Activated CD4-positive, alpha-beta T cell treated with anti-CD3 and anti-CD28 coated beads for 36 hours (primary cell): ENCODE measurements at regions not wholly inside any gene's neighbourhood (a gene's known extent, or its start where the extent isn't known, plus 50 kb on each side); places are given as distances from the start of the nearest gene placed in this dataset.
"Not testable (repeated sequence)": the region's sequence is repeated elsewhere in the genome, so short reads cannot be mapped to it uniquely, and the experiment has no call there.

Experiments
- ATAC-seq: fragments of 200-7000 bp; cut with Tn5 transposase; one replicate; pipeline ENCODE4 v1.10.0; 2021; ENCODE audit warnings: mild to moderate bottlenecking, moderate library complexity
- CTCF ChIA-PET: fragments of 350-600 bp; sonication (Branson Sonifier 250); formaldehyde crosslinking; loops from one replicate; lab custom pipeline; 2021; ENCODE audit warnings: antibody characterized with exemption; lab: Charles Lee
- POLR2A ChIA-PET: fragments of 350-600 bp; sonication (Branson Sonifier 250); formaldehyde crosslinking; loops from one replicate; lab custom pipeline; 2021; ENCODE audit warnings: antibody characterized with exemption, inconsistent platforms; lab: Charles Lee
- DNase-seq: peaks from one replicate; pipeline ENCODE4 v3.0.0-alpha.2; 2020
- H3K27ac Mint-ChIP-seq: one replicate; pipeline ENCODE4 v1.8.0; 2021; ENCODE audit warnings: mixed read lengths
- H3K27me3 Mint-ChIP-seq: one replicate; pipeline ENCODE4 v1.8.0; 2021; ENCODE audit warnings: mixed read lengths
- H3K36me3 Mint-ChIP-seq: one replicate; pipeline ENCODE4 v1.8.0; 2021; ENCODE audit warnings: low read depth, mixed read lengths
- H3K4me1 Mint-ChIP-seq: one replicate; pipeline ENCODE4 v1.8.0; 2021; ENCODE audit warnings: mixed read lengths
- H3K4me3 Mint-ChIP-seq: one replicate; pipeline ENCODE4 v1.8.0; 2021; ENCODE audit warnings: mild to moderate bottlenecking, moderate library complexity, mixed read lengths
- H3K9me3 Mint-ChIP-seq: one replicate; pipeline ENCODE4 v1.8.0; 2021; ENCODE audit warnings: low read depth, mixed read lengths
- intact Hi-C, 2 experiments: fragments of 100-400 bp; cut with DNase I in 1 of 2; cut with micrococcal nuclease in 1 of 2; formaldehyde crosslinking; loops; one replicate each; pipeline versions ENCODE4 v1.14.2 to v1.15.1; 2022 to 2024; cut with DNase I, micrococcal nuclease

GRCh38 chr11:23429569-23429968 lies 569.3 kb upstream of the CCDC179 start:
- Mint-ChIP-seq H3K27me3 (no peaks in the 10 kb centered on the region), H3K36me3 (peaks cover 2% of the 10 kb centered on the region), H3K4me3 (no peak overlapping the region), H3K4me1 (no peaks in the 10 kb centered on the region), H3K27ac (no peak overlapping the region), H3K9me3 (peaks cover 6% of the 10 kb centered on the region)
- intact Hi-C loops: no loop called here
- ATAC-seq (no peak), DNase-seq (no peak)
- CTCF ChIA-PET: no interaction called here
- POLR2A ChIA-PET: no interaction called here

- Mint-ChIP-seq H3K36me3 (no peaks in the 10 kb centered on the region), H3K27ac (no peak overlapping the region), H3K4me3 (no peak overlapping the region), H3K4me1 (no peaks in the 10 kb centered on the region), H3K9me3 (peaks cover 8% of the 10 kb centered on the region), H3K27me3 (no peaks in the 10 kb centered on the region)
- no peak for ATAC-seq
- no peak for DNase-seq
- intact Hi-C loops: no loop called here
- ChIA-PET POLR2A (no interaction called here), CTCF (no interaction called here)
These were observed 593.2 kb upstream of the CCDC179 start for GRCh38 chr11:23453522-23453921.

- DNase-seq: no peak
- Mint-ChIP-seq H3K36me3 (no peaks in the 10 kb centered on the region), H3K4me3 (no peak overlapping the region), H3K27ac (no peak overlapping the region), H3K27me3 (no peaks in the 10 kb centered on the region), H3K9me3 (peaks cover 6% of the 10 kb centered on the region), H3K4me1 (no peaks in the 10 kb centered on the region)
- intact Hi-C loops: no loop called here
- POLR2A ChIA-PET: interaction anchor here (0.6 kb wide), 1 partner anchor 117 kb away, joined by 3 read pairs; no protein-coding TSS in a partner anchor
- no peak for ATAC-seq
- CTCF ChIA-PET: interaction anchor here (0.9 kb wide), 1 partner anchor 579 kb away, joined by 3 read pairs; no protein-coding TSS in a partner anchor
These were observed 595.1 kb upstream of the CCDC179 start for GRCh38 chr11:23455321-23455891.

- intact Hi-C loops: no loop called here
- ChIA-PET CTCF (no interaction called here), POLR2A (no interaction called here)
- no peak for DNase-seq
- Mint-ChIP-seq H3K9me3 (peaks cover 3% of the 10 kb centered on the region), H3K27me3 (no peaks in the 10 kb centered on the region), H3K4me3 (no peak overlapping the region), H3K36me3 (no peaks in the 10 kb centered on the region), H3K4me1 (no peaks in the 10 kb centered on the region), H3K27ac (no peak overlapping the region)
- ATAC-seq: no peak
These were observed 597.4 kb upstream of the CCDC179 start for GRCh38 chr11:23457641-23458040.

GRCh38 chr11:23471878-23472277 lies 611.6 kb upstream of the CCDC179 start:
- intact Hi-C loops: no loop called here
- CTCF ChIA-PET: no interaction called here
- Mint-ChIP-seq H3K4me3 (no peak overlapping the region), H3K27me3 (no peaks in the 10 kb centered on the region), H3K36me3 (no peaks in the 10 kb centered on the region), H3K9me3 (peaks cover 8% of the 10 kb centered on the region), H3K27ac (no peak overlapping the region), H3K4me1 (no peaks in the 10 kb centered on the region)
- POLR2A ChIA-PET: no interaction called here
- ATAC-seq: no peak
- no peak for DNase-seq

GRCh38 chr11:23473782-23474181 lies 613.5 kb upstream of the CCDC179 start:
- no peak for DNase-seq
- no peaks in the 10 kb centered on the region for H3K4me1 Mint-ChIP-seq
- H3K4me3 Mint-ChIP-seq: no peak overlapping the region
- POLR2A ChIA-PET: no interaction called here
- no peak for ATAC-seq
- H3K9me3 Mint-ChIP-seq: peaks cover 5% of the 10 kb centered on the region
- no peaks in the 10 kb centered on the region for H3K27me3 Mint-ChIP-seq
- CTCF ChIA-PET: no interaction called here
- no peaks in the 10 kb centered on the region for H3K36me3 Mint-ChIP-seq
- H3K27ac Mint-ChIP-seq: no peak overlapping the region
- intact Hi-C loops: no loop called here

GRCh38 chr11:23480736-23481135 lies 620.5 kb upstream of the CCDC179 start:
- H3K27me3 Mint-ChIP-seq: no peaks in the 10 kb centered on the region

GRCh38 chr11:23484146-23484545 lies 623.9 kb upstream of the CCDC179 start:
- H3K4me1 Mint-ChIP-seq, POLR2A ChIA-PET, ATAC-seq, H3K4me3 Mint-ChIP-seq, intact Hi-C loops, DNase-seq, H3K27ac Mint-ChIP-seq, H3K27me3 Mint-ChIP-seq, CTCF ChIA-PET, H3K36me3 Mint-ChIP-seq: not testable (repeated sequence)
- peaks cover 15% of the 10 kb centered on the region for H3K9me3 Mint-ChIP-seq

More at GRCh38 chr11:23480736-23481135, 620.5 kb upstream of the CCDC179 start:
- ATAC-seq (no peak), DNase-seq (no peak)
- Mint-ChIP-seq H3K4me1 (no peaks in the 10 kb centered on the region), H3K36me3 (no peaks in the 10 kb centered on the region), H3K27ac (no peak overlapping the region), H3K4me3 (no peak overlapping the region), H3K9me3 (peaks cover 5% of the 10 kb centered on the region)
- intact Hi-C loops: no loop called here
- ChIA-PET CTCF (no interaction called here), POLR2A (no interaction called here)

- H3K9me3 Mint-ChIP-seq: peaks cover 17% of the 10 kb centered on the region
- H3K4me3 Mint-ChIP-seq, POLR2A ChIA-PET, CTCF ChIA-PET, intact Hi-C loops, ATAC-seq, DNase-seq, H3K27ac Mint-ChIP-seq, H3K27me3 Mint-ChIP-seq, H3K36me3 Mint-ChIP-seq, H3K4me1 Mint-ChIP-seq: not testable (repeated sequence)
These were observed 624.3 kb upstream of the CCDC179 start for GRCh38 chr11:23484618-23485017.

GRCh38 chr11:23490557-23491235 lies 630.4 kb upstream of the CCDC179 start:
- Mint-ChIP-seq H3K27ac (no peak overlapping the region), H3K4me3 (no peak overlapping the region), H3K4me1 (no peaks in the 10 kb centered on the region), H3K36me3 (no peaks in the 10 kb centered on the region), H3K27me3 (no peaks in the 10 kb centered on the region), H3K9me3 (peaks cover 12% of the 10 kb centered on the region)
- CTCF ChIA-PET: no interaction called here
- intact Hi-C loops: no loop called here
- POLR2A ChIA-PET: no interaction called here
- DNase-seq (no peak), ATAC-seq (no peak)

- Mint-ChIP-seq H3K4me3 (no peak overlapping the region), H3K27me3 (no peaks in the 10 kb centered on the region), H3K36me3 (no peaks in the 10 kb centered on the region), H3K9me3 (no peaks in the 10 kb centered on the region), H3K4me1 (no peaks in the 10 kb centered on the region), H3K27ac (no peak overlapping the region)
- DNase-seq (no peak), ATAC-seq (no peak)
- intact Hi-C loops: no loop called here
- ChIA-PET POLR2A (no interaction called here), CTCF (no interaction called here)
These were observed 634.7 kb upstream of the CCDC179 start for GRCh38 chr11:23494981-23495380.

GRCh38 chr11:23496340-23496739 lies 636.1 kb upstream of the CCDC179 start:
- ChIA-PET CTCF (no interaction called here), POLR2A (no interaction called here)
- H3K27me3 Mint-ChIP-seq: no peaks in the 10 kb centered on the region
- H3K9me3 Mint-ChIP-seq: no peaks in the 10 kb centered on the region
- no peaks in the 10 kb centered on the region for H3K4me1 Mint-ChIP-seq
- no peaks in the 10 kb centered on the region for H3K36me3 Mint-ChIP-seq
- ATAC-seq: no peak
- intact Hi-C loops: no loop called here
- no peak overlapping the region for H3K27ac Mint-ChIP-seq
- DNase-seq: no peak
- no peak overlapping the region for H3K4me3 Mint-ChIP-seq
